Mesendoderm (in vitro differentiated cells): ENCODE measurements at regions not wholly inside any gene's neighbourhood (a gene's known extent, or its start where the extent isn't known, plus 50 kb on each side); places are given as distances from the start of the nearest gene placed in this dataset.
"Not testable (repeated sequence)": the region's sequence is repeated elsewhere in the genome, so short reads cannot be mapped to it uniquely, and the experiment has no call there.

Experiments
- DNase-seq: peaks from one replicate; pipeline ENCODE4 v3.0.0; 2013
- H2AK5ac ChIP-seq: 2 replicates; pipeline ENCODE4 v1.6.1; 2013; ENCODE audit warnings: low read length, inconsistent platforms
- H2BK120ac ChIP-seq: 2 replicates; pipeline ENCODE4 v1.6.1; 2013; ENCODE audit warnings: low read depth, mild to moderate bottlenecking, low read length, moderate library complexity, mixed read lengths
- H2BK15ac ChIP-seq: replicated peaks from 2 replicates; pipeline ENCODE4 v1.6.1; 2013; ENCODE audit warnings: low read depth, mild to moderate bottlenecking, moderate library complexity
- H2BK5ac ChIP-seq: 2 replicates; pipeline ENCODE4 v1.6.1; 2013; ENCODE audit warnings: low read length, inconsistent platforms
- H3K18ac ChIP-seq: 2 replicates; pipeline ENCODE4 v1.6.1; 2013; ENCODE audit warnings: mild to moderate bottlenecking, low read length, mixed read lengths
- H3K23ac ChIP-seq: one replicate; pipeline ENCODE4 v1.6.1; 2013; ENCODE audit warnings: low read length
- H3K27ac ChIP-seq: 2 replicates; pipeline ENCODE4 v1.5.1; 2013; ENCODE audit warnings: low read depth, mild to moderate bottlenecking, inconsistent platforms, low read length, moderate library complexity
- H3K27me3 ChIP-seq: 2 replicates; pipeline ENCODE4 v1.6.1; 2013; ENCODE audit warnings: low read length, control low read depth, mild to moderate bottlenecking, inconsistent platforms; ENCODE audit not compliant: insufficient read depth, poor library complexity
- H3K36me3 ChIP-seq: 2 replicates; pipeline ENCODE4 v1.6.1; 2013; ENCODE audit warnings: low read length, inconsistent platforms; ENCODE audit not compliant: control insufficient read depth, insufficient read depth
- H3K4ac ChIP-seq: one replicate; pipeline ENCODE4 v1.6.1; 2013; ENCODE audit warnings: low read depth, mild to moderate bottlenecking, low read length, moderate library complexity
- H3K4me1 ChIP-seq: 2 replicates; pipeline ENCODE4 v1.6.1; 2013; ENCODE audit warnings: low read depth, low read length, inconsistent platforms; ENCODE audit not compliant: control insufficient read depth
- H3K4me2 ChIP-seq: 2 replicates; pipeline ENCODE4 v1.6.1; 2013; ENCODE audit warnings: low read length
- H3K4me3 ChIP-seq: 2 replicates; pipeline ENCODE4 v1.5.1; 2013; ENCODE audit warnings: mild to moderate bottlenecking, low read length
- H3K56ac ChIP-seq: one replicate; pipeline ENCODE4 v1.6.1; 2013; ENCODE audit warnings: low read length
- H3K79me1 ChIP-seq: 2 replicates; pipeline ENCODE4 v1.6.1; 2013; ENCODE audit warnings: low read length, inconsistent platforms
- H3K79me2 ChIP-seq: 2 replicates; pipeline ENCODE4 v1.6.1; 2013; ENCODE audit warnings: mild to moderate bottlenecking, low read length; ENCODE audit not compliant: control insufficient read depth, insufficient read depth
- H3K9ac ChIP-seq: 2 replicates; pipeline ENCODE4 v1.6.1; 2013; ENCODE audit warnings: low read length, inconsistent platforms
- H4K5ac ChIP-seq: one replicate; pipeline ENCODE4 v1.6.1; 2013; ENCODE audit warnings: low read length
- H4K8ac ChIP-seq: one replicate; pipeline ENCODE4 v1.6.1; 2013; ENCODE audit warnings: low read depth, mild to moderate bottlenecking, control low read depth, low read length, moderate library complexity
- WGBS: extraction: QIAGEN DNeasy Blood & Tissue Kit; methylation state at CpG from one replicate; pipeline ENCODE4 v1.1.7; 2013; ENCODE audit warnings: low lambda C conversion rate, missing lambda C conversion rate; ENCODE audit not compliant: insufficient coverage; ENCODE audit errors: extremely low coverage; 5-methylcytosine and 5-hydroxymethylcytosine counted together

- not testable (repeated sequence) for H2BK120ac ChIP-seq, H3K56ac ChIP-seq, H2BK5ac ChIP-seq, DNase-seq, H3K4me1 ChIP-seq, H4K5ac ChIP-seq, H3K36me3 ChIP-seq, H3K79me2 ChIP-seq, H3K9ac ChIP-seq, H3K27ac ChIP-seq, H3K23ac ChIP-seq, H2BK15ac ChIP-seq, H3K79me1 ChIP-seq, H2AK5ac ChIP-seq, H3K4me2 ChIP-seq, H4K8ac ChIP-seq, H3K4ac ChIP-seq, H3K18ac ChIP-seq, H3K27me3 ChIP-seq, H3K4me3 ChIP-seq
- no CpG with 5 or more reads among the region's 3 CpGs for WGBS
Measured at GRCh38 chr13:78041366-78041765, 122.7 kb upstream of the EDNRB start.

GRCh38 chr13:78040205-78040830 is 121.7 kb upstream of the EDNRB start:
- no peak overlapping the region for H2AK5ac ChIP-seq
- no peak overlapping the region for H3K4me3 ChIP-seq
- no peak for DNase-seq
- H3K23ac ChIP-seq: no peak overlapping the region
- WGBS: no CpG with 5 or more reads among the region's 4 CpGs
- no peak overlapping the region for H3K9ac ChIP-seq
- H3K4ac ChIP-seq: no peak overlapping the region
- H3K18ac ChIP-seq: no peak overlapping the region
- no peaks in the 10 kb centered on the region for H3K27me3 ChIP-seq
- H3K4me2 ChIP-seq: no peak overlapping the region
- no peak overlapping the region for H2BK120ac ChIP-seq
- no peak overlapping the region for H2BK15ac ChIP-seq
- H3K79me2 ChIP-seq: no peaks in the 10 kb centered on the region
- no peak overlapping the region for H3K27ac ChIP-seq
- H3K36me3 ChIP-seq: no peaks in the 10 kb centered on the region
- no peak overlapping the region for H2BK5ac ChIP-seq
- no peaks in the 10 kb centered on the region for H3K4me1 ChIP-seq
- H4K5ac ChIP-seq: no peak overlapping the region
- H4K8ac ChIP-seq: no peak overlapping the region
- no peak overlapping the region for H3K56ac ChIP-seq
- no peaks in the 10 kb centered on the region for H3K79me1 ChIP-seq

GRCh38 chr13:78036841-78037240 is 118.2 kb upstream of the EDNRB start:
- H3K18ac ChIP-seq: no peak overlapping the region
- no peaks in the 10 kb centered on the region for H3K4me1 ChIP-seq
- no peak overlapping the region for H4K5ac ChIP-seq
- no peak overlapping the region for H4K8ac ChIP-seq
- no peaks in the 10 kb centered on the region for H3K36me3 ChIP-seq
- no peaks in the 10 kb centered on the region for H3K79me2 ChIP-seq
- no peak overlapping the region for H3K23ac ChIP-seq
- no peak overlapping the region for H3K4ac ChIP-seq
- no peak overlapping the region for H2AK5ac ChIP-seq
- H2BK15ac ChIP-seq: no peak overlapping the region
- H3K27ac ChIP-seq: no peak overlapping the region
- no peak overlapping the region for H3K9ac ChIP-seq
- H3K4me3 ChIP-seq: no peak overlapping the region
- no peak overlapping the region for H2BK120ac ChIP-seq
- no peak overlapping the region for H3K56ac ChIP-seq
- no peak overlapping the region for H2BK5ac ChIP-seq
- DNase-seq: no peak
- no peaks in the 10 kb centered on the region for H3K79me1 ChIP-seq
- no peaks in the 10 kb centered on the region for H3K27me3 ChIP-seq
- no peak overlapping the region for H3K4me2 ChIP-seq

GRCh38 chr13:78035500-78035899 is 116.9 kb upstream of the EDNRB start:
- Histone ChIP-seq H2BK120ac (no peak overlapping the region), H4K5ac (no peak overlapping the region), H3K36me3 (no peaks in the 10 kb centered on the region), H3K4me1 (no peaks in the 10 kb centered on the region), H2BK15ac (no peak overlapping the region), H3K4me3 (no peak overlapping the region), H3K27me3 (no peaks in the 10 kb centered on the region), H3K18ac (no peak overlapping the region), H3K4ac (no peak overlapping the region), H2BK5ac (no peak overlapping the region), H3K27ac (no peak overlapping the region), H3K23ac (no peak overlapping the region), H3K9ac (no peak overlapping the region), H2AK5ac (no peak overlapping the region), H3K56ac (no peak overlapping the region), H3K4me2 (no peak overlapping the region), H4K8ac (no peak overlapping the region), H3K79me2 (no peaks in the 10 kb centered on the region), H3K79me1 (no peaks in the 10 kb centered on the region)
- DNase-seq: no peak
- WGBS: no CpG with 5 or more reads among the region's 1 CpG

GRCh38 chr13:78033509-78033908 is 114.9 kb upstream of the EDNRB start:
- Histone ChIP-seq H3K36me3 (no peaks in the 10 kb centered on the region), H3K27me3 (no peaks in the 10 kb centered on the region), H3K56ac (no peak overlapping the region), H3K27ac (no peak overlapping the region), H2BK120ac (no peak overlapping the region), H4K5ac (no peak overlapping the region), H3K23ac (no peak overlapping the region), H4K8ac (no peak overlapping the region), H3K79me2 (no peaks in the 10 kb centered on the region), H3K18ac (no peak overlapping the region), H3K4me1 (no peaks in the 10 kb centered on the region), H3K4ac (no peak overlapping the region), H2BK15ac (no peak overlapping the region), H3K9ac (no peak overlapping the region), H2BK5ac (no peak overlapping the region), H3K4me2 (no peak overlapping the region), H3K4me3 (no peak overlapping the region), H2AK5ac (no peak overlapping the region), H3K79me1 (no peaks in the 10 kb centered on the region)
- no peak for DNase-seq
- no CpG with 5 or more reads among the region's 3 CpGs for WGBS

- Histone ChIP-seq H2BK15ac (no peak overlapping the region), H3K9ac (no peak overlapping the region), H3K56ac (no peak overlapping the region), H3K23ac (no peak overlapping the region), H3K79me2 (no peaks in the 10 kb centered on the region), H4K8ac (no peak overlapping the region), H2BK5ac (no peak overlapping the region), H3K4me2 (no peak overlapping the region), H3K27ac (no peak overlapping the region), H3K27me3 (no peaks in the 10 kb centered on the region), H3K4me3 (no peak overlapping the region), H3K18ac (no peak overlapping the region), H2BK120ac (no peak overlapping the region), H2AK5ac (no peak overlapping the region), H3K4me1 (no peaks in the 10 kb centered on the region), H3K4ac (no peak overlapping the region), H3K79me1 (no peaks in the 10 kb centered on the region), H3K36me3 (no peaks in the 10 kb centered on the region), H4K5ac (no peak overlapping the region)
- no peak for DNase-seq
Measured at GRCh38 chr13:78032132-78032531, 113.5 kb upstream of the EDNRB start.
